Bronchial epithelial cell (primary cell): ENCODE measurements at regions not wholly inside any gene's neighbourhood (a gene's known extent, or its start where the extent isn't known, plus 50 kb on each side); places are given as distances from the start of the nearest gene placed in this dataset.

Experiments
- DNase-seq: peaks from one replicate; pipeline ENCODE4 v3.0.0-alpha.2; 2010; ENCODE audit warnings: low read depth
- FAIRE-seq: peaks from 2 replicates; lab custom pipeline; 2011; peaks lifted over from hg19 to GRCh38; lab: Jason Lieb, UNC
- H3K27me3 ChIP-seq: 2 replicates; pipeline ENCODE4 v1.5.1; 2011; ENCODE audit warnings: low read length; ENCODE audit not compliant: control insufficient read depth, insufficient read depth
- H3K36me3 ChIP-seq: 2 replicates; pipeline ENCODE4 v1.5.1; 2011; ENCODE audit warnings: low read length; ENCODE audit not compliant: control insufficient read depth, insufficient read depth
- H3K4me3 ChIP-seq: 2 replicates; pipeline ENCODE4 v1.5.1; 2011; ENCODE audit warnings: mild to moderate bottlenecking, low read depth, low read length, control low read depth
- TF ChIP-seq, protein P1 (sequence below): IDR thresholded peaks from 2 replicates; pipeline ENCODE4 v1.5.1; 2011; ENCODE audit warnings: mild to moderate bottlenecking, moderate library complexity, low read length, control low read depth, inconsistent platforms; ENCODE audit not compliant: insufficient read depth, severe bottlenecking

- Histone ChIP-seq H3K4me3 (no peak overlapping the region), H3K36me3 (no peaks in the 10 kb centered on the region), H3K27me3 (no peaks in the 10 kb centered on the region)
- DNase-seq, result no peak
- no peak for FAIRE-seq
- TF ChIP-seq, protein P1, sequence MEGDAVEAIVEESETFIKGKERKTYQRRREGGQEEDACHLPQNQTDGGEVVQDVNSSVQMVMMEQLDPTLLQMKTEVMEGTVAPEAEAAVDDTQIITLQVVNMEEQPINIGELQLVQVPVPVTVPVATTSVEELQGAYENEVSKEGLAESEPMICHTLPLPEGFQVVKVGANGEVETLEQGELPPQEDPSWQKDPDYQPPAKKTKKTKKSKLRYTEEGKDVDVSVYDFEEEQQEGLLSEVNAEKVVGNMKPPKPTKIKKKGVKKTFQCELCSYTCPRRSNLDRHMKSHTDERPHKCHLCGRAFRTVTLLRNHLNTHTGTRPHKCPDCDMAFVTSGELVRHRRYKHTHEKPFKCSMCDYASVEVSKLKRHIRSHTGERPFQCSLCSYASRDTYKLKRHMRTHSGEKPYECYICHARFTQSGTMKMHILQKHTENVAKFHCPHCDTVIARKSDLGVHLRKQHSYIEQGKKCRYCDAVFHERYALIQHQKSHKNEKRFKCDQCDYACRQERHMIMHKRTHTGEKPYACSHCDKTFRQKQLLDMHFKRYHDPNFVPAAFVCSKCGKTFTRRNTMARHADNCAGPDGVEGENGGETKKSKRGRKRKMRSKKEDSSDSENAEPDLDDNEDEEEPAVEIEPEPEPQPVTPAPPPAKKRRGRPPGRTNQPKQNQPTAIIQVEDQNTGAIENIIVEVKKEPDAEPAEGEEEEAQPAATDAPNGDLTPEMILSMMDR, result no peak
These were observed 240.8 kb upstream of the NR5A2 start for GRCh38 chr1:199786695-199787094.

DNA sequence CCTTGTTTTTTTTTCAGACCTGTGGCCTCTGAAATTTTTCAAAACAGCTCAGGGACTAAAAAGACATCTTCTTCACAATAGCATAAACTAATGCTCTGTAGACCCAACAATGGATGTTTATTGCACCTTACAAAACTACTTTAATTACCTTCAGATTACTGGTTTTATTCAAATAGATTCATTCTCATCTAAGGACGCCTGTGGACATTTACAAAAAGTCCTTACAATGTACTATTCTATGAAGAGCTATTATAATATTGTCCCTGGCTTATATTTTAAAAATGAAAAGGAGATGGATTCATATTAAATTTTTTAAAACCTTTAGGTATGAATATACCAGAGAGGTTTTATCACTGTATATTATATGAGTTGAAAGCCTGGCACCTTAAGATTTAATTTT, 238.4 kb upstream of the NR5A2 start:
- Histone ChIP-seq H3K4me3 (no peak overlapping the region), H3K36me3 (no peaks in the 10 kb centered on the region), H3K27me3 (no peaks in the 10 kb centered on the region)
- DNase-seq, result no peak
- FAIRE-seq, result no peak
- TF ChIP-seq, protein P1, result no peak

GRCh38 chr1:199791495-199791894, 236.0 kb upstream of the NR5A2 start:
- DNase-seq, result no peak
- no peak for FAIRE-seq
- TF ChIP-seq, protein P1, result no peak
- Histone ChIP-seq H3K4me3 (no peak overlapping the region), H3K27me3 (no peaks in the 10 kb centered on the region), H3K36me3 (no peaks in the 10 kb centered on the region)

- no peaks in the 10 kb centered on the region for H3K27me3 ChIP-seq
- TF ChIP-seq, protein P1, result no peak
- DNase-seq (no peak), FAIRE-seq (no peak)
- H3K4me3 ChIP-seq, result no peak overlapping the region
- H3K36me3 ChIP-seq, result no peaks in the 10 kb centered on the region
These were observed 234.6 kb upstream of the NR5A2 start for GRCh38 chr1:199792874-199793273.

- Histone ChIP-seq H3K4me3 (no peak overlapping the region), H3K36me3 (no peaks in the 10 kb centered on the region), H3K27me3 (no peaks in the 10 kb centered on the region)
- FAIRE-seq (no peak), DNase-seq (peak; percentile 36)
- TF ChIP-seq, protein P1, result no peak
These were observed 233.2 kb upstream of the NR5A2 start for GRCh38 chr1:199794105-199794863.

DNA sequence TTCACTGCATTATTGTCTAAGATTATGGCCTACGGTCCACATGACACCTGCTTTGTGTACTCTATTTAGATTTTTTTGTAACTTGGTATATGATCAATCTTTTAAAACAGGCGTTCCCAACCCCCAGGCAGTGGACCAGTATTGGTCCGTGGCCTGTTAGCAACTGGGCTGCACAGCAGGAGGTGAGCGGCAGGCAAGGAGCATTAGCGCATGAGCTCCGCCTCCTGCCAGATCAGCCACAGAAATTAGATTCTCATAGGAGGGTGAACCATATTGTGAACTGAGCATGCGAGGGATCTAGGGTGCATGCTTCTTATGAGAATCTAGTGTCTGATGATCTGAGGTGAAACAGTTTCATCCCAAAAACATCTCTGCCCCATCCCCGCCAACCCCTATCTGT, 228.4 kb upstream of the NR5A2 start:
- DNase-seq (no peak), FAIRE-seq (no peak)
- Histone ChIP-seq H3K27me3 (no peaks in the 10 kb centered on the region), H3K36me3 (no peaks in the 10 kb centered on the region), H3K4me3 (no peak overlapping the region)
- TF ChIP-seq, protein P1, result no peak
